ENCODE measurements at regions not wholly inside any gene's neighbourhood (a gene's known extent, or its start where the extent isn't known, plus 50 kb on each side); places are given as distances from the start of the nearest gene placed in this dataset.

DNA sequence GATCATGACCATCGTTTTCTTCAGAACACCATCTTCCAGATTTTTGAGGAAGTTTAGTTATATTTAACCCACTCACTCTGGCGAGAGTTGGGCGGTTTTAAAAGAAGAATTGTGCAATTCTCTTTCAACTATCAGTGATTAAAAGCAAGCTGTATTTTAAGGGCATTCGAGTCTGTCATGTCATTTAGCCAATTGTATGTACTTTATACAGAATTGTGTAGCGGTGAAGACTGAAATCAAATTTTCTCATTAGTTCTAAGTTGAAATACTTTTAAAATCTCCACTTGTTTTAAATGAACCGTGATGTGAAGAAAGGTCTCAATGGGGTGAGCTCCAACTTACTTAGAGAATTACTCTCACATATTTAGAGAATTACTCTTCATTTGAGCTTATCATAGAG lies 214.6 kb upstream of the DTNA start:
- no peak overlapping the region for H2BK15ac ChIP-seq (ENCODE audit: low read depth, low read length)
- H4K20me1 ChIP-seq (ENCODE audit: insufficient read depth, low read length) = no peaks in the 10 kb centered on the region
- H3K9ac ChIP-seq (ENCODE audit: low read depth, low read length) = no peak overlapping the region
- no peak overlapping the region for H2BK120ac ChIP-seq (ENCODE audit: low read depth, low read length)
- H2AK5ac ChIP-seq (ENCODE audit: low read depth, low read length) = no peak overlapping the region
- H3K4me2 ChIP-seq (ENCODE audit: low read depth, low read length) = no peak overlapping the region
- dilution Hi-C loops (cut with HindIII; ENCODE audit: low sequenced_read_pairs, unreplicated experiment) (no loop called here), in situ Hi-C loops (cut with MboI; ENCODE audit: low sequenced_read_pairs) (no loop called here), intact Hi-C loops (cut with micrococcal nuclease) (no loop called here)
- no peak overlapping the region for H3K23ac ChIP-seq (ENCODE audit: low read depth, low read length)
- no peaks in the 10 kb centered on the region for H3K79me1 ChIP-seq (ENCODE audit: low read depth in 1 of 2, low read length in 2 of 2)
- POLR2A ChIA-PET (ENCODE audit: unreplicated experiment) = no interaction called here
- H3K27ac ChIP-seq (ENCODE audit: insufficient read depth, low read length) = no peak overlapping the region
- no peak overlapping the region for H4K91ac ChIP-seq (ENCODE audit: insufficient read depth, low read depth, low read length)
- no TSS peak for BruUV-seq (replicated peaks)
- no peaks in the 10 kb centered on the region for H3K4me1 ChIP-seq (ENCODE audit: control insufficient read depth, insufficient read depth, low read length)
- CTCF ChIA-PET = no interaction called here
- H3K14ac ChIP-seq (replicated peaks; ENCODE audit: low read depth, low read length) = no peak overlapping the region
- WGBS, 2 experiments (ENCODE audit: extremely low coverage in 2 of 2, insufficient read length in 1 of 2) = no CpG with 5 or more reads among the region's 6 CpGs
- H2BK20ac ChIP-seq (ENCODE audit: low read depth, low read length) = no peak overlapping the region
- no peak overlapping the region for H3K4ac ChIP-seq (ENCODE audit: low read depth, low read length)
- TF ChIP-seq MAZ (IDR thresholded peaks at IDR 0.05; ENCODE audit: borderline replicate concordance, low read depth, low read length) (no peak), CEBPB (IDR thresholded peaks at IDR 0.05; ENCODE audit: low read depth, low read length) (peak; percentile 28; the same call in 1 of the 2 replicates)
- H3K18ac ChIP-seq (ENCODE audit: low read depth, low read length) = no peak overlapping the region
- no peak overlapping the region for H2BK5ac ChIP-seq (ENCODE audit: low read depth, low read length, poor library complexity, severe bottlenecking)
- no peak overlapping the region for H2AFZ ChIP-seq (replicated peaks; ENCODE audit: low read length, poor library complexity)
- H3K56ac ChIP-seq (ENCODE audit: extremely low read depth, insufficient read depth, low read length) = no peak overlapping the region
- H4K5ac ChIP-seq (ENCODE audit: low read depth, low read length) = no peak overlapping the region
- H3K9me3 ChIP-seq (ENCODE audit: control insufficient read depth, insufficient read depth, low read length) = no peaks in the 10 kb centered on the region; the same call in 1 of the 2 replicates
- no peak overlapping the region for H2AK9ac ChIP-seq (replicated peaks; ENCODE audit: low read depth, low read length, poor library complexity)
- H4K8ac ChIP-seq (ENCODE audit: low read depth in 2 of 2, low read length in 2 of 2) = no peak overlapping the region
- H3K36me3 ChIP-seq (ENCODE audit: control insufficient read depth, insufficient read depth, low read length) = no peaks in the 10 kb centered on the region
- H3K9me1 ChIP-seq (ENCODE audit: insufficient read depth, low read length) = no peaks in the 10 kb centered on the region
- no peak overlapping the region for H3K4me3 ChIP-seq (ENCODE audit: insufficient read depth, low read depth, low read length)
- H3K27me3 ChIP-seq (ENCODE audit: control insufficient read depth, insufficient read depth, low read length) = peaks cover 10% of the 10 kb centered on the region
- DNase-seq = no peak
- no peak for ATAC-seq (ENCODE audit: low read depth)
